ENCODE measurements at regions not wholly inside any gene's neighbourhood (a gene's known extent, or its start where the extent isn't known, plus 50 kb on each side); places are given as distances from the start of the nearest gene placed in this dataset.

DNA sequence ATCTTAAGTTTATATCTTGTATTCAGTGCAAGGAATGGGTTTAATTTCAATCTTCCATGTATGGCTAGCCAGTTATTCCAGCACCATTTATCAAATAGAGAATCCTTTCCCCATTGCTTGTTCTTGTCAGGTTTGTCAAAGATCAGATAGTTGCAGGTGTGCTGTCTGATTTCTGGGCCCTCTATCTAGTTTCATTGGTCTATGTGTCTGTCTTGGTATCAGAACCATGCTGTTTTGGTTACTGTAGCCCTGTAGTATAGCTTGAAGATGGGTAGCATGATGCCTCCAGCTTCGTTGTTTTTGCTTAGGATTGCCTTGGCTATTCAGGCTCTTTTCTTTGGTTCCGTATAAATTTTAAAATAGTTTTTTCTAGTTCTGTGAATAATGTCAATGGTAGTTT lies 200.0 kb downstream of the MANEA start:
- no peak for TF ChIP-seq POLR2AphosphoS5 (IDR thresholded peaks at IDR 0.05)
- TF ChIP-seq, protein P1, sequence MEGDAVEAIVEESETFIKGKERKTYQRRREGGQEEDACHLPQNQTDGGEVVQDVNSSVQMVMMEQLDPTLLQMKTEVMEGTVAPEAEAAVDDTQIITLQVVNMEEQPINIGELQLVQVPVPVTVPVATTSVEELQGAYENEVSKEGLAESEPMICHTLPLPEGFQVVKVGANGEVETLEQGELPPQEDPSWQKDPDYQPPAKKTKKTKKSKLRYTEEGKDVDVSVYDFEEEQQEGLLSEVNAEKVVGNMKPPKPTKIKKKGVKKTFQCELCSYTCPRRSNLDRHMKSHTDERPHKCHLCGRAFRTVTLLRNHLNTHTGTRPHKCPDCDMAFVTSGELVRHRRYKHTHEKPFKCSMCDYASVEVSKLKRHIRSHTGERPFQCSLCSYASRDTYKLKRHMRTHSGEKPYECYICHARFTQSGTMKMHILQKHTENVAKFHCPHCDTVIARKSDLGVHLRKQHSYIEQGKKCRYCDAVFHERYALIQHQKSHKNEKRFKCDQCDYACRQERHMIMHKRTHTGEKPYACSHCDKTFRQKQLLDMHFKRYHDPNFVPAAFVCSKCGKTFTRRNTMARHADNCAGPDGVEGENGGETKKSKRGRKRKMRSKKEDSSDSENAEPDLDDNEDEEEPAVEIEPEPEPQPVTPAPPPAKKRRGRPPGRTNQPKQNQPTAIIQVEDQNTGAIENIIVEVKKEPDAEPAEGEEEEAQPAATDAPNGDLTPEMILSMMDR (IDR thresholded peaks at IDR 0.05 in 8 of 11, conservative IDR thresholded peaks at IDR 0.05 in 3 of 11), result no peak
- TF ChIP-seq POLR2A (IDR thresholded peaks at IDR 0.05), result no peak
- Histone ChIP-seq H3K9me3 (peaks cover 0 to 6% (median 0%) of the 10 kb centered on the region in 8 donors), H3K4me3 (no peak overlapping the region), H3K4me1 (no peaks in the 10 kb centered on the region), H3K36me3 (no peaks in the 10 kb centered on the region), H3K27ac (no peak overlapping the region), H3K27me3 (replicated peaks in 1 of 7) (no peaks in the 10 kb centered on the region)
- 79 to 94% (median 82%) methylated on average over 2 of the region's 2 CpGs for WGBS, 5 donors
- no peak for DNase-seq
- intact Hi-C loops (cut with DNase I; ENCODE audit: low total_unique reads), result no loop called here

DNA sequence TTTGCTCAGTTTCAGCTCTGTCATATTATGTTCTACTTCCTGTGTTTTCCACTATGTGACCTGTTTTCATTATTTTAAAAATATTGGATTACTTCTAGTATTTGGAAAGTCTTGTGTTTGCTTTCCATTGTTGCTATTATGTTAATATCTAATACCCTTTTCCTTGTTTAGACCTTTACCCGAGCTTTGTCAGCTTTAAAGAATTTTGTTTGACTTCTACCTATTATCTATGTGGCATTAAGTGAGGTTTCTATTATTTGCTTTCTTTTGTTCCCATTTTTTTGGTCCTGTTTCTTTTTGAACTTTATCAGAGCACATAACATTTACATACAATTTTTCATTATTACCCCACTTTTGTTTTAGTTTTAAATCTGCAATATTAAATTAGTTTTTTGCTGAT lies 202.7 kb downstream of the MANEA start:
- no peaks in the 10 kb centered on the region for H3K27me3 ChIP-seq (replicated peaks in 1 of 7)
- no peaks in the 10 kb centered on the region for H3K36me3 ChIP-seq
- H3K4me1 ChIP-seq, result no peaks in the 10 kb centered on the region
- intact Hi-C loops (cut with DNase I; ENCODE audit: low total_unique reads), result no loop called here
- H3K4me3 ChIP-seq, result no peak overlapping the region
- no peak for DNase-seq
- no peak overlapping the region for H3K27ac ChIP-seq
- TF ChIP-seq, protein P1 (IDR thresholded peaks at IDR 0.05 in 8 of 11, conservative IDR thresholded peaks at IDR 0.05 in 3 of 11), result no peak
- TF ChIP-seq POLR2A (IDR thresholded peaks at IDR 0.05) (no peak), POLR2AphosphoS5 (IDR thresholded peaks at IDR 0.05) (no peak)
- WGBS, 5 donors, result 59 to 76% (median 63%) methylated on average over 1 of the region's 1 CpG
- peaks cover 0 to 6% (median 0%) of the 10 kb centered on the region in 8 donors for H3K9me3 ChIP-seq

DNA sequence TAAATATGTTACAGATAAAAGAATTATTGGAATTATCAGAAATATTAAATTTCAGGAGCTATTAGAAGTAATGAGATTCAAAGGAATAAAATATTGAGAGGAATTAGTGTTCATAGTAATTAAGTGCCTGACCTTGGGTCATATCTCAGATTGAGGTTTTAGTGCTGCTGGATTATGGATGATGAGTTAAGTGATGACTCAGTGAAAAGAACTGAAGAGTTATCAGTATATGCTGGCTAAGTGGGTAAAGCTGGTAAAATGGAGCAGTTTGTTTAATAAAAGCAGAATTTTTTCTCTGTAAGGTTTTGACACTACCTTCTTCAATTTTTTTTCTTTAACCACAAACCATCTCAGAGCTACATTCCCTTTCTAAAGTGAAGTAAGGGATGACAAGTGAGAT lies 206.7 kb downstream of the MANEA start:
- TF ChIP-seq, protein P1 (IDR thresholded peaks at IDR 0.05 in 8 of 11, conservative IDR thresholded peaks at IDR 0.05 in 3 of 11), result no peak
- no peak for TF ChIP-seq POLR2AphosphoS5 (IDR thresholded peaks at IDR 0.05)
- no peak for TF ChIP-seq POLR2A (IDR thresholded peaks at IDR 0.05)

DNA sequence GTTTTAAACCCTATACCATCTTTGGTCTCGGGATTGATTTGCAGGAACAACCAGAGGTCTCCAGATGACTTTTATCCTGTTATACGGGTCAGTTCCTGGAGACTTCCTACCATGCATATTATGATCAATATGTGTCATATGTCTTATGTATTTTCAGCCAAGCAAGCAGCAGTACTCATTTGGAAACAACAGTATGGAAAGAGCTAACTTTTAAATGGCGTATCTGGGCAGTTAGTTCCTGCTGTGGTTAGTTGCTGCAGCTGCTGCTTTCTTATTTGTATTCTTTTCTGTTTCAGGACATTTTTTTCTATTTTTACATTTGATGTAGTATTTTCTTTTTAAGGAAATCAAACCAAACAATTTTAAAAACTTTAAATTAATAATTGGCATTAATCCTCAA lies 207.5 kb downstream of the MANEA start:
- H3K9me3 ChIP-seq, result no peaks in the 10 kb centered on the region
- no peak for DNase-seq
- H3K27ac ChIP-seq, result no peak overlapping the region
- intact Hi-C loops (cut with DNase I; ENCODE audit: low total_unique reads), result no loop called here
- no peaks in the 10 kb centered on the region for H3K36me3 ChIP-seq
- H3K4me1 ChIP-seq, result no peaks in the 10 kb centered on the region
- 68 to 83% (median 77%) methylated on average over 3 of the region's 3 CpGs for WGBS, 5 donors
- no peaks in the 10 kb centered on the region for H3K27me3 ChIP-seq (replicated peaks in 1 of 7)
- TF ChIP-seq POLR2AphosphoS5 (IDR thresholded peaks at IDR 0.05) (no peak), POLR2A (IDR thresholded peaks at IDR 0.05) (no peak)
- TF ChIP-seq, protein P1 (IDR thresholded peaks at IDR 0.05 in 8 of 11, conservative IDR thresholded peaks at IDR 0.05 in 3 of 11), result no peak
- H3K4me3 ChIP-seq, result no peak overlapping the region

More for the DNA sequence above, 206.7 kb downstream of the MANEA start:
- Histone ChIP-seq H3K36me3 (no peaks in the 10 kb centered on the region), H3K27me3 (replicated peaks in 1 of 7) (no peaks in the 10 kb centered on the region), H3K4me1 (no peaks in the 10 kb centered on the region), H3K9me3 (no peaks in the 10 kb centered on the region), H3K27ac (no peak overlapping the region), H3K4me3 (no peak overlapping the region)
- no peak for DNase-seq
- intact Hi-C loops (cut with DNase I; ENCODE audit: low total_unique reads), result no loop called here

Data from spleen (tissue), 11 donors.